SK-N-SH (cell line): ENCODE measurements at regions not wholly inside any gene's neighbourhood (a gene's known extent, or its start where the extent isn't known, plus 50 kb on each side); places are given as distances from the start of the nearest gene placed in this dataset.

Experiments used
- CTCF ChIP-seq: fragments of 200-600 bp; sonication (generic); IDR thresholded peaks from 2 replicates; pipeline ENCODE4 v1.6.1; 2017; ENCODE audit warnings: antibody characterized with exemption, mild to moderate bottlenecking, moderate library complexity
- IRF3 ChIP-seq: fragments of 150-350 bp; IDR thresholded peaks from 2 replicates; pipeline ENCODE4 v1.6.1; 2016; ENCODE audit warnings: mild to moderate bottlenecking, low read depth, low read length
- NRF1 ChIP-seq: IDR thresholded peaks from 2 replicates; pipeline ENCODE4 v1.6.1; 2012; ENCODE audit warnings: low read depth, mild to moderate bottlenecking, low read length
- POLR2AphosphoS5 ChIP-seq: IDR thresholded peaks from 2 replicates; pipeline ENCODE4 v1.6.1; 2012; ENCODE audit warnings: low read depth, low read length
- SIN3A ChIP-seq: IDR thresholded peaks from 2 replicates; pipeline ENCODE4 v1.6.1; 2012; ENCODE audit warnings: low read depth, mild to moderate bottlenecking, low read length, moderate library complexity, borderline replicate concordance
- TEAD4 ChIP-seq: IDR thresholded peaks from 2 replicates; pipeline ENCODE4 v1.4.0; 2012; ENCODE audit warnings: mild to moderate bottlenecking, borderline replicate concordance; ENCODE audit not compliant: insufficient read depth

GRCh38 chr21:19523061-19523460 lies 1119.5 kb upstream of the TMPRSS15 start:
- TF ChIP-seq CTCF (no peak), SIN3A (no peak), TEAD4 (no peak), IRF3 (no peak), POLR2AphosphoS5 (no peak), NRF1 (no peak)
